Activated CD8-positive, alpha-beta T cell treated with anti-CD3 and anti-CD28 coated beads, Interleukin-2, amount 10 ng/mL, durations not matched to agents 7 days and 5 days (primary cell): ENCODE measurements at regions not wholly inside any gene's neighbourhood (a gene's known extent, or its start where the extent isn't known, plus 50 kb on each side); places are given as distances from the start of the nearest gene placed in this dataset.

Experiments used
- ATAC-seq: fragments of 150-1000 bp; cut with Tn5 transposase; one replicate; pipeline ENCODE4 v1.10.0; 2021; ENCODE audit warnings: moderate library complexity
- CTCF ChIA-PET: fragments of 350-600 bp; sonication (Branson Sonifier 250); formaldehyde crosslinking; loops from one replicate; lab custom pipeline; 2021; ENCODE audit warnings: antibody characterized with exemption; lab: Charles Lee
- POLR2A ChIA-PET: fragments of 350-600 bp; sonication (Branson Sonifier 250); formaldehyde crosslinking; loops from one replicate; lab custom pipeline; 2021; ENCODE audit warnings: antibody characterized with exemption; lab: Charles Lee
- DNase-seq: peaks from one replicate; pipeline ENCODE4 v3.0.0-alpha.2; 2020
- H3K27ac Mint-ChIP-seq: one replicate; pipeline ENCODE4 v1.8.0; 2021; ENCODE audit warnings: mild to moderate bottlenecking, mixed read lengths
- H3K27me3 Mint-ChIP-seq: one replicate; pipeline ENCODE4 v1.8.0; 2021; ENCODE audit warnings: low read depth, mixed read lengths
- H3K36me3 Mint-ChIP-seq: one replicate; pipeline ENCODE4 v1.8.0; 2021; ENCODE audit warnings: low read depth, mixed read lengths
- H3K4me1 Mint-ChIP-seq: one replicate; pipeline ENCODE4 v1.8.0; 2021; ENCODE audit warnings: low read depth, mixed read lengths
- H3K4me3 Mint-ChIP-seq: one replicate; pipeline ENCODE4 v1.8.0; 2021; ENCODE audit warnings: mild to moderate bottlenecking, mixed read lengths
- H3K9me3 Mint-ChIP-seq: one replicate; pipeline ENCODE4 v1.8.0; 2022; ENCODE audit warnings: mixed read lengths; ENCODE audit not compliant: insufficient read depth

GRCh38 chr1:29835406-29835805 lies 599.1 kb downstream of the PTPRU start:
- Mint-ChIP-seq H3K4me1 (no peaks in the 10 kb centered on the region), H3K9me3 (no peaks in the 10 kb centered on the region), H3K27ac (no peak overlapping the region), H3K27me3 (peaks cover 1% of the 10 kb centered on the region), H3K4me3 (no peak overlapping the region), H3K36me3 (no peaks in the 10 kb centered on the region)
- ChIA-PET POLR2A (no interaction called here), CTCF (no interaction called here)
- ATAC-seq, result no peak
- DNase-seq, result no peak

- CTCF ChIA-PET, result no interaction called here
- ATAC-seq (no peak), DNase-seq (no peak)
- POLR2A ChIA-PET, result no interaction called here
- no peaks in the 10 kb centered on the region for H3K36me3 Mint-ChIP-seq
- no peak overlapping the region for H3K27ac Mint-ChIP-seq
- H3K9me3 Mint-ChIP-seq, result no peaks in the 10 kb centered on the region
- H3K4me3 Mint-ChIP-seq, result no peak overlapping the region
- H3K4me1 Mint-ChIP-seq, result no peaks in the 10 kb centered on the region
- no peaks in the 10 kb centered on the region for H3K27me3 Mint-ChIP-seq
Measured at GRCh38 chr1:29833581-29833980, 597.3 kb downstream of the PTPRU start.

- ChIA-PET POLR2A (no interaction called here), CTCF (interaction anchor here (1.0 kb wide), 1 partner anchor 41 kb away, joined by 3 read pairs; no protein-coding TSS in a partner anchor)
- no peak overlapping the region for H3K4me3 Mint-ChIP-seq
- H3K27ac Mint-ChIP-seq, result no peak overlapping the region
- H3K36me3 Mint-ChIP-seq, result no peaks in the 10 kb centered on the region
- H3K27me3 Mint-ChIP-seq, result no peaks in the 10 kb centered on the region
- no peaks in the 10 kb centered on the region for H3K9me3 Mint-ChIP-seq
- no peaks in the 10 kb centered on the region for H3K4me1 Mint-ChIP-seq
- DNase-seq (no peak), ATAC-seq (no peak)
Measured at GRCh38 chr1:29832936-29833335, 596.6 kb downstream of the PTPRU start.

GRCh38 chr1:29832471-29832870 lies 596.1 kb downstream of the PTPRU start:
- no peak for DNase-seq
- Mint-ChIP-seq H3K9me3 (no peaks in the 10 kb centered on the region), H3K4me3 (no peak overlapping the region), H3K4me1 (no peaks in the 10 kb centered on the region), H3K27ac (no peak overlapping the region), H3K27me3 (no peaks in the 10 kb centered on the region), H3K36me3 (no peaks in the 10 kb centered on the region)
- POLR2A ChIA-PET, result no interaction called here
- CTCF ChIA-PET, result interaction anchor here (1.0 kb wide), 1 partner anchor 40 kb away, joined by 3 read pairs; no protein-coding TSS in a partner anchor
- no peak for ATAC-seq

- Mint-ChIP-seq H3K9me3 (no peaks in the 10 kb centered on the region), H3K27me3 (no peaks in the 10 kb centered on the region), H3K36me3 (no peaks in the 10 kb centered on the region), H3K4me1 (no peaks in the 10 kb centered on the region), H3K27ac (no peak overlapping the region), H3K4me3 (no peak overlapping the region)
- ChIA-PET POLR2A (no interaction called here), CTCF (no interaction called here)
- ATAC-seq (no peak), DNase-seq (no peak)
Measured at GRCh38 chr1:29831500-29832117, 595.3 kb downstream of the PTPRU start.

GRCh38 chr1:29830916-29831315 lies 594.6 kb downstream of the PTPRU start:
- ATAC-seq (no peak), DNase-seq (no peak)
- H3K4me1 Mint-ChIP-seq, result no peaks in the 10 kb centered on the region
- no peaks in the 10 kb centered on the region for H3K9me3 Mint-ChIP-seq
- no peaks in the 10 kb centered on the region for H3K36me3 Mint-ChIP-seq
- H3K27me3 Mint-ChIP-seq, result no peaks in the 10 kb centered on the region
- no peak overlapping the region for H3K27ac Mint-ChIP-seq
- POLR2A ChIA-PET, result no interaction called here
- CTCF ChIA-PET, result no interaction called here
- no peak overlapping the region for H3K4me3 Mint-ChIP-seq

- Mint-ChIP-seq H3K36me3 (no peaks in the 10 kb centered on the region), H3K4me1 (no peaks in the 10 kb centered on the region), H3K4me3 (no peak overlapping the region), H3K9me3 (no peaks in the 10 kb centered on the region), H3K27me3 (no peaks in the 10 kb centered on the region), H3K27ac (no peak overlapping the region)
- CTCF ChIA-PET, result no interaction called here
- no peak for DNase-seq
- ATAC-seq, result no peak
- POLR2A ChIA-PET, result no interaction called here
Measured at GRCh38 chr1:29830383-29830782, 594.1 kb downstream of the PTPRU start.

GRCh38 chr1:29829448-29830344 lies 593.4 kb downstream of the PTPRU start:
- H3K9me3 Mint-ChIP-seq, result no peaks in the 10 kb centered on the region
- no peaks in the 10 kb centered on the region for H3K27me3 Mint-ChIP-seq
- H3K36me3 Mint-ChIP-seq, result no peaks in the 10 kb centered on the region
- ATAC-seq, result no peak
- DNase-seq, result no peak
- POLR2A ChIA-PET, result no interaction called here
- H3K4me1 Mint-ChIP-seq, result no peaks in the 10 kb centered on the region
- no peak overlapping the region for H3K27ac Mint-ChIP-seq
- H3K4me3 Mint-ChIP-seq, result no peak overlapping the region
- CTCF ChIA-PET, result no interaction called here

GRCh38 chr1:29828526-29829447 lies 592.5 kb downstream of the PTPRU start:
- Mint-ChIP-seq H3K27ac (no peak overlapping the region), H3K36me3 (no peaks in the 10 kb centered on the region), H3K27me3 (no peaks in the 10 kb centered on the region), H3K9me3 (no peaks in the 10 kb centered on the region), H3K4me3 (no peak overlapping the region), H3K4me1 (no peaks in the 10 kb centered on the region)
- ChIA-PET CTCF (no interaction called here), POLR2A (no interaction called here)
- no peak for DNase-seq
- no peak for ATAC-seq

- H3K9me3 Mint-ChIP-seq, result no peaks in the 10 kb centered on the region
- no peaks in the 10 kb centered on the region for H3K4me1 Mint-ChIP-seq
- H3K27ac Mint-ChIP-seq, result no peak overlapping the region
- ATAC-seq, result no peak
- no peak overlapping the region for H3K4me3 Mint-ChIP-seq
- DNase-seq, result no peak
- ChIA-PET POLR2A (no interaction called here), CTCF (no interaction called here)
- no peaks in the 10 kb centered on the region for H3K27me3 Mint-ChIP-seq
- H3K36me3 Mint-ChIP-seq, result no peaks in the 10 kb centered on the region
Measured at GRCh38 chr1:29827801-29828525, 591.6 kb downstream of the PTPRU start.

- H3K9me3 Mint-ChIP-seq, result no peaks in the 10 kb centered on the region
- no peak overlapping the region for H3K27ac Mint-ChIP-seq
- H3K36me3 Mint-ChIP-seq, result no peaks in the 10 kb centered on the region
- H3K4me3 Mint-ChIP-seq, result no peak overlapping the region
- H3K27me3 Mint-ChIP-seq, result no peaks in the 10 kb centered on the region
- no peaks in the 10 kb centered on the region for H3K4me1 Mint-ChIP-seq
- CTCF ChIA-PET, result no interaction called here
- ATAC-seq (no peak), DNase-seq (no peak)
- POLR2A ChIA-PET, result no interaction called here
Measured at GRCh38 chr1:29827237-29827750, 591.0 kb downstream of the PTPRU start.
